ENCODE measurements at regions not wholly inside any gene's neighbourhood (a gene's known extent, or its start where the extent isn't known, plus 50 kb on each side); places are given as distances from the start of the nearest gene placed in this dataset.

DNA sequence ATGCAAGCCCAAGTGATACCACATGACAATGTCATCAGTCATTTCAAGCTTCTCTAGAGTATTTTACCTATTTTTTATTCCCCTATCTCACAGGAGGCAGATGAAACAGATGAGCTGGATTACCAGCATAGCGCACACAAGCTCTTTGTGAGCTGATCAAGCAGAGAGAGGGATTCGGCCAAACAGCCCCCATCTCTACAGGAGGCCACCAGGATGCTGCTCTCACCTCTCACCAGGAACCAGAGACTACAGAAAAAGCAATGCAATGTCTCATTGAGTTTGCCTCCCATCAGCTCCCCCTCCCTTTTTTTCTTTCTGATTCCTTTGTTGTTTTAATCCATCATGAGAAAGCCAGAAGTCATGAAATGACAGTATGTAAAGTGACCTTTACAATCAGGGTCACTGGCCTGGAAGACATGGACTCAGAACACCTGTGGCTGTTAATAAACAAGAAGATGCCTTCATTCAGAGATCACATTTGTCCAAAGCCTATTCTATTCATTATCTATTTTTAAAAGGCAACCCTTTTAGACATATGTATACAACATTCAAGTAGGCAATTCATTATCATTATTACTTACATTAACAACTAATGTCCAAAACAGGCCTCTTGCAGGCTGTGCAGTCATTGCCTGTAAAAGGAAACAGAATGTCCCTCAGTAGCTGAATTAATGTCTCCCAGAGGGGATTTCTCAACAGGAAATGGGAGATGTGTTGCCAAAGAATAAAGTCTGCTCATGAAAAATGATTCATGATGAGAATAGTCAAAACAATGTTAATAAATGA, 656.6 kb downstream of the TBC1D4 start:
- H3K9ac ChIP-seq, result no peak overlapping the region
- peak overlapping the region; percentile 61 for H3K4me2 ChIP-seq
- peaks cover 4% of the 10 kb centered on the region for H3K36me3 Mint-ChIP-seq
- peaks cover 22% of the 10 kb centered on the region for H3K9me3 Mint-ChIP-seq
- H3K4me1 Mint-ChIP-seq, result peaks cover 13% of the 10 kb centered on the region
- H3K4me1 ChIP-seq, result peaks cover 25% of the 10 kb centered on the region
- H3K9me3 ChIP-seq (ENCODE audit: low read depth), result no peaks in the 10 kb centered on the region
- H3K27me3 ChIP-seq, result no peaks in the 10 kb centered on the region
- H3K4me3 Mint-ChIP-seq, result no peak overlapping the region
- H3K4me3 ChIP-seq, result no peak overlapping the region
- peak overlapping the region; percentile 67 for H3K27ac Mint-ChIP-seq
- peak overlapping the region; percentile 64 for H3K27ac ChIP-seq
- DNase-seq (ENCODE audit: low spot score), result peak; percentile 79
- TF ChIP-seq, protein P1, sequence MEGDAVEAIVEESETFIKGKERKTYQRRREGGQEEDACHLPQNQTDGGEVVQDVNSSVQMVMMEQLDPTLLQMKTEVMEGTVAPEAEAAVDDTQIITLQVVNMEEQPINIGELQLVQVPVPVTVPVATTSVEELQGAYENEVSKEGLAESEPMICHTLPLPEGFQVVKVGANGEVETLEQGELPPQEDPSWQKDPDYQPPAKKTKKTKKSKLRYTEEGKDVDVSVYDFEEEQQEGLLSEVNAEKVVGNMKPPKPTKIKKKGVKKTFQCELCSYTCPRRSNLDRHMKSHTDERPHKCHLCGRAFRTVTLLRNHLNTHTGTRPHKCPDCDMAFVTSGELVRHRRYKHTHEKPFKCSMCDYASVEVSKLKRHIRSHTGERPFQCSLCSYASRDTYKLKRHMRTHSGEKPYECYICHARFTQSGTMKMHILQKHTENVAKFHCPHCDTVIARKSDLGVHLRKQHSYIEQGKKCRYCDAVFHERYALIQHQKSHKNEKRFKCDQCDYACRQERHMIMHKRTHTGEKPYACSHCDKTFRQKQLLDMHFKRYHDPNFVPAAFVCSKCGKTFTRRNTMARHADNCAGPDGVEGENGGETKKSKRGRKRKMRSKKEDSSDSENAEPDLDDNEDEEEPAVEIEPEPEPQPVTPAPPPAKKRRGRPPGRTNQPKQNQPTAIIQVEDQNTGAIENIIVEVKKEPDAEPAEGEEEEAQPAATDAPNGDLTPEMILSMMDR (IDR thresholded peaks at IDR 0.05), result no peak
- TF ChIP-seq EZH2 (IDR thresholded peaks at IDR 0.05), result no peak
- no peak for TF ChIP-seq EZH2phosphoT487 (IDR thresholded peaks at IDR 0.05)
- H3K27me3 Mint-ChIP-seq (ENCODE audit: insufficient read depth, low read depth), result no peaks in the 10 kb centered on the region
- H2AFZ ChIP-seq (replicated peaks), result no peak overlapping the region
- peaks cover 16% of the 10 kb centered on the region for H3F3A ChIP-seq (ENCODE audit: low read depth)
- no peaks in the 10 kb centered on the region for H3K36me3 ChIP-seq
- no peaks in the 10 kb centered on the region for H4K20me1 ChIP-seq (ENCODE audit: low read depth)
- H3K79me2 ChIP-seq (ENCODE audit: low read depth), result no peaks in the 10 kb centered on the region

DNA sequence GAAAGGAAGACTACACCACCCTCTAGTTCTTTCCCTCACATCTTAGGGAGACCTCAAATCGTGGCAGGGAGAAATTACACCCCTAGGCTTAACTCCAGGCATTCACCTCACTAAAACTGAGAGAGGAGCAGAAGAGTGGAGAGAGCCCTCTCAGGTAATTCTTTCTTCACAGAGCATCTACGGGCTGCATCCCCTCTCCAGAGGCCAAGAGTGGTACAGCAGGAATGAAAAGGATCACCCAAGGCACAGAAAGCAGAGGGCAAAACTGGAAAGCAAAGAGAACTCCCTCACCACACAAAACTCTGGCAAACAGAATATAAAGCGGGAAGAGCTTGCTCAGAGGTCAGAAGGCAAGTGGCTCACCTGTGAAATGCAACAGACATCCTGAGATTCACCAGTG, 661.2 kb downstream of the TBC1D4 start:
- Mint-ChIP-seq H3K4me1 (peaks cover 10% of the 10 kb centered on the region), H3K4me3 (no peak overlapping the region), H3K27ac (peak overlapping the region; percentile 37), H3K9me3 (peaks cover 20% of the 10 kb centered on the region), H3K27me3 (ENCODE audit: insufficient read depth, low read depth) (no peaks in the 10 kb centered on the region), H3K36me3 (peaks cover 5% of the 10 kb centered on the region)
- Histone ChIP-seq H3K4me3 (no peak overlapping the region), H3K36me3 (no peaks in the 10 kb centered on the region), H3K4me1 (peaks cover 17% of the 10 kb centered on the region), H3K27me3 (no peaks in the 10 kb centered on the region), H3K9ac (no peak overlapping the region), H3K9me3 (ENCODE audit: low read depth) (no peaks in the 10 kb centered on the region), H2AFZ (replicated peaks) (peak overlapping the region; percentile 28), H4K20me1 (ENCODE audit: low read depth) (no peaks in the 10 kb centered on the region), H3K4me2 (no peak overlapping the region), H3K27ac (no peak overlapping the region), H3K79me2 (ENCODE audit: low read depth) (no peaks in the 10 kb centered on the region), H3F3A (ENCODE audit: low read depth) (peaks cover 15% of the 10 kb centered on the region)
- TF ChIP-seq EZH2 (IDR thresholded peaks at IDR 0.05), result no peak
- no peak for TF ChIP-seq EZH2phosphoT487 (IDR thresholded peaks at IDR 0.05)
- TF ChIP-seq, protein P1 (IDR thresholded peaks at IDR 0.05), result no peak
- DNase-seq (ENCODE audit: low spot score), result no peak

DNA sequence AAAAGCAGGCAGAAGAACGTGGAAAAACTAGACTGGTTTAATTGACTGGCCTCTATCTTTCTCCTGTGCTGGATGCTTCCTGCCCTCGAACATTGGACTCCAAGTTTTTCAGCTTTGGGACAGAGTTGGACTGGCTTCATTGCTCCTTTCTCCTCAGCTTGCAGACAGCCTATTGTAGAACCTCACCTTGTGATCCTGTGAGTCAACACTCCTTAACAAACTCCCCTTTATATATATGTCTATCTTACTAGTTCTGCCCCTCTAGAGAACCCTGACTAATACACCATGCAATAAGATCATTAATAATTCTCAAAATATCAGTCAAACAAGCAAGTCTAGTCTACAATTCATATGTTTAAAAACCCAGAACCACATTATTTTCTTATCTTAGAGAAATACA, 662.4 kb downstream of the TBC1D4 start:
- H3K27me3 ChIP-seq, result no peaks in the 10 kb centered on the region
- no peak overlapping the region for H3K9ac ChIP-seq
- Mint-ChIP-seq H3K4me3 (no peak overlapping the region), H3K4me1 (no peaks in the 10 kb centered on the region), H3K27ac (no peak overlapping the region), H3K9me3 (peaks cover 29% of the 10 kb centered on the region), H3K27me3 (ENCODE audit: insufficient read depth, low read depth) (no peaks in the 10 kb centered on the region), H3K36me3 (peaks cover 5% of the 10 kb centered on the region)
- no peak overlapping the region for H3K27ac ChIP-seq
- no peak overlapping the region for H3K4me3 ChIP-seq
- H3K79me2 ChIP-seq (ENCODE audit: low read depth), result no peaks in the 10 kb centered on the region
- no peak for DNase-seq (ENCODE audit: low spot score)
- peaks cover 4% of the 10 kb centered on the region for H3K4me1 ChIP-seq
- H3K36me3 ChIP-seq, result no peaks in the 10 kb centered on the region
- H4K20me1 ChIP-seq (ENCODE audit: low read depth), result no peaks in the 10 kb centered on the region
- H3K9me3 ChIP-seq (ENCODE audit: low read depth), result no peaks in the 10 kb centered on the region
- peaks cover 2% of the 10 kb centered on the region for H3F3A ChIP-seq (ENCODE audit: low read depth)
- H3K4me2 ChIP-seq, result no peak overlapping the region
- TF ChIP-seq EZH2 (IDR thresholded peaks at IDR 0.05) (no peak), EZH2phosphoT487 (IDR thresholded peaks at IDR 0.05) (no peak)
- TF ChIP-seq, protein P1 (IDR thresholded peaks at IDR 0.05), result no peak
- H2AFZ ChIP-seq (replicated peaks), result no peak overlapping the region

All from neural progenitor cell (in vitro differentiated cells).